HepG2 (cell line): ENCODE measurements at regions not wholly inside any gene's neighbourhood (a gene's known extent, or its start where the extent isn't known, plus 50 kb on each side); places are given as distances from the start of the nearest gene placed in this dataset.
A peak's percentile ranks its signal among the peaks of the same experiment; 100 is the strongest.

Experiments used
- BRD4 ChIP-seq: sonication (generic); formaldehyde crosslinking; IDR thresholded peaks from 2 replicates; pipeline ENCODE4 v1.4.0; 2020; ENCODE audit warnings: missing genetic modification reagents
- ELF4 ChIP-seq: sonication (generic); formaldehyde crosslinking; IDR thresholded peaks from 2 replicates; pipeline ENCODE4 v1.5.0; 2020; ENCODE audit warnings: missing genetic modification reagents, mild to moderate bottlenecking, moderate library complexity, borderline replicate concordance
- FOXM1 ChIP-seq: sonication (generic); formaldehyde crosslinking; IDR thresholded peaks from 2 replicates; pipeline ENCODE4 v1.5.0; 2020; ENCODE audit warnings: missing genetic modification reagents
- HNF4G ChIP-seq, 2 experiments: sonication (generic) in 1 of 2; formaldehyde crosslinking in 1 of 2; IDR thresholded peaks; 2 replicates each; pipeline versions ENCODE4 v1.4.0 to v1.6.1; 2011 to 2020; ENCODE audit warnings: borderline replicate concordance in 2 of 2, low read depth in 2 of 2, mild to moderate bottlenecking in 2 of 2, low read length in 1 of 2, missing genetic modification reagents in 1 of 2, moderate library complexity in 1 of 2
- KLF12 ChIP-seq: sonication (generic); formaldehyde crosslinking; IDR thresholded peaks from 2 replicates; pipeline ENCODE4 v1.4.0; 2020; ENCODE audit warnings: missing genetic modification reagents, borderline replicate concordance
- MEIS2 ChIP-seq: sonication (generic); formaldehyde crosslinking; IDR thresholded peaks from 2 replicates; pipeline ENCODE4 v1.9.0; 2021; ENCODE audit warnings: mild to moderate bottlenecking, missing genetic modification reagents
- NFKBIZ ChIP-seq: IDR thresholded peaks from 2 replicates; pipeline ENCODE4 v1.6.1; 2018; ENCODE audit warnings: missing genetic modification reagents, missing compliant biosample characterization
- NPAS2 ChIP-seq: sonication (generic); formaldehyde crosslinking; IDR thresholded peaks from 2 replicates; pipeline ENCODE4 v1.8.0; 2022; ENCODE audit warnings: mild to moderate bottlenecking, missing genetic modification reagents, borderline replicate concordance
- PAX8 ChIP-seq: sonication (generic); formaldehyde crosslinking; IDR thresholded peaks from 2 replicates; pipeline ENCODE4 v1.8.0; 2022; ENCODE audit warnings: mild to moderate bottlenecking, missing genetic modification reagents, borderline replicate concordance
- RFXANK ChIP-seq: IDR thresholded peaks from 2 replicates; pipeline ENCODE4 v1.6.1; 2016
- RFXAP ChIP-seq: sonication (generic); formaldehyde crosslinking; IDR thresholded peaks from 2 replicates; pipeline ENCODE4 v1.4.0; 2020; ENCODE audit warnings: missing genetic modification reagents, borderline replicate concordance
- STAG1 ChIP-seq: sonication (generic); formaldehyde crosslinking; IDR thresholded peaks from 2 replicates; pipeline ENCODE4 v1.4.0; 2020; ENCODE audit warnings: missing genetic modification reagents
- TAF1 ChIP-seq: sonication (generic); formaldehyde crosslinking; IDR thresholded peaks from 2 replicates; pipeline ENCODE4 v1.4.0; 2020; ENCODE audit warnings: missing genetic modification reagents
- ZBTB20 ChIP-seq: sonication (generic); formaldehyde crosslinking; IDR thresholded peaks from 2 replicates; pipeline ENCODE4 v1.8.1; 2023; ENCODE audit warnings: missing genetic modification reagents, low read depth, mild to moderate bottlenecking, borderline replicate concordance
- ZNF253 ChIP-seq: sonication (generic); formaldehyde crosslinking; IDR thresholded peaks from 2 replicates; pipeline ENCODE4 v1.8.0; 2022; ENCODE audit warnings: mild to moderate bottlenecking, missing genetic modification reagents, borderline replicate concordance
- ZNF441 ChIP-seq: sonication (generic); formaldehyde crosslinking; IDR thresholded peaks from 2 replicates; pipeline ENCODE4 v1.7.0; 2021; ENCODE audit warnings: missing genetic modification reagents, borderline replicate concordance
- ZNF619 ChIP-seq: sonication (generic); formaldehyde crosslinking; IDR thresholded peaks from 2 replicates; pipeline ENCODE4 v1.4.0; 2020; ENCODE audit warnings: mild to moderate bottlenecking, missing genetic modification reagents
- ZNF768 ChIP-seq: sonication (generic); formaldehyde crosslinking; IDR thresholded peaks from 2 replicates; pipeline ENCODE4 v1.4.0; 2020; ENCODE audit warnings: missing genetic modification reagents
- ZNF841 ChIP-seq: sonication (generic); formaldehyde crosslinking; IDR thresholded peaks from 2 replicates; pipeline ENCODE4 v1.8.1; 2023; ENCODE audit warnings: missing genetic modification reagents, borderline replicate concordance
- TF ChIP-seq, protein P1 (sequence below): sonication (generic); formaldehyde crosslinking; IDR thresholded peaks from 2 replicates; pipeline ENCODE4 v1.4.0; 2020; ENCODE audit warnings: missing genetic modification reagents, borderline replicate concordance
- TF ChIP-seq, protein P2 (sequence below): IDR thresholded peaks from 2 replicates; pipeline ENCODE4 v1.4.0; 2020; ENCODE audit warnings: mild to moderate bottlenecking, missing genetic modification reagents
- TF ChIP-seq, protein P3 (sequence below): sonication (generic); formaldehyde crosslinking; IDR thresholded peaks from 2 replicates; pipeline ENCODE4 v1.8.1; 2023; ENCODE audit warnings: mild to moderate bottlenecking, missing genetic modification reagents, borderline replicate concordance
- TF ChIP-seq, protein P4 (sequence below): IDR thresholded peaks from 2 replicates; pipeline ENCODE4 v1.6.1; 2016; ENCODE audit warnings: missing genetic modification reagents, missing compliant biosample characterization

DNA sequence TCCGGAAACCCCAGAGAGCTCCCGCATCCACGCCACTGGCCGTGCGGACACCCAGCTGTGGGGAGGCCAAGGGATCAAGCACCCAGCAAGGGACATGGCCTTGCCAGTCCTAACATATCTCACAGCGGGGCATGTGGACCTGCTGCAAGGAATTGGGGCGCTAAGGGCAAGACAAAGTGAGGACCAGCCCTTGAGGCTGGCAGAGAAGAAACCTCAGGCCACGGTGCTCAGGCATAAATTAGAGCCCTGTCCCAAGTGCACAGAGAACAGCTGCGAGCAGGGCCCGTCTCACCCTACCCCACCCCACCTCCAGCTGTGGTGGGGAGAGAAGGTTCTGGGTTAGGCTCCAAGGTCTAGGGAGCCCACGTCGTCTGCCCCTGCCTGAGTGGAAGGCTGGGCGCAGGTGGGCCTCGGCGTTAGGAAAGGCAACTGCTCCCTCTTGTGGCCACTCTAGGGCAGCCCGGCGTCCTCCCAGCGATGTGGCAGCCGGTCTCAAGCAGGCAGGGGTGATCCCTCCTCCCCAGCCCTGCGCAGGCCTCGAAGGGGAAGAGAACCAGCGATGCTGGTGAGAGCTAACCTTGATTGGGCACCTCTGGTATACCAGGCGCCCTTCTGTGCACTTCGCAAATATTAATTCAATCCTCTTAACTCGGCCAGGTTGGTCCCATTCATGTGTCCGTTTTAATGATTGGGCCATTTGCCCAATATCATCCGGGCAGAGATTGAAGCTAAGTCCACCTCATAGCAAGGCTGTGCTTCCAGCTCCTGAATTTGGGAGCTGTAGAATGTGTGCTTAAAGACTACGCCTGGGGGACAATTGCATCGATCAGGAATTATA, 235.8 kb downstream of the NFATC2 start (continued):
- TF ChIP-seq, protein P1, sequence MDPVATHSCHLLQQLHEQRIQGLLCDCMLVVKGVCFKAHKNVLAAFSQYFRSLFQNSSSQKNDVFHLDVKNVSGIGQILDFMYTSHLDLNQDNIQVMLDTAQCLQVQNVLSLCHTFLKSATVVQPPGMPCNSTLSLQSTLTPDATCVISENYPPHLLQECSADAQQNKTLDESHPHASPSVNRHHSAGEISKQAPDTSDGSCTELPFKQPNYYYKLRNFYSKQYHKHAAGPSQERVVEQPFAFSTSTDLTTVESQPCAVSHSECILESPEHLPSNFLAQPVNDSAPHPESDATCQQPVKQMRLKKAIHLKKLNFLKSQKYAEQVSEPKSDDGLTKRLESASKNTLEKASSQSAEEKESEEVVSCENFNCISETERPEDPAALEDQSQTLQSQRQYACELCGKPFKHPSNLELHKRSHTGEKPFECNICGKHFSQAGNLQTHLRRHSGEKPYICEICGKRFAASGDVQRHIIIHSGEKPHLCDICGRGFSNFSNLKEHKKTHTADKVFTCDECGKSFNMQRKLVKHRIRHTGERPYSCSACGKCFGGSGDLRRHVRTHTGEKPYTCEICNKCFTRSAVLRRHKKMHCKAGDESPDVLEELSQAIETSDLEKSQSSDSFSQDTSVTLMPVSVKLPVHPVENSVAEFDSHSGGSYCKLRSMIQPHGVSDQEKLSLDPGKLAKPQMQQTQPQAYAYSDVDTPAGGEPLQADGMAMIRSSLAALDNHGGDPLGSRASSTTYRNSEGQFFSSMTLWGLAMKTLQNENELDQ (CRISPR knock-in tag): peak; percentile 56; the same call in 1 of the 2 replicates
- TF ChIP-seq, protein P2, sequence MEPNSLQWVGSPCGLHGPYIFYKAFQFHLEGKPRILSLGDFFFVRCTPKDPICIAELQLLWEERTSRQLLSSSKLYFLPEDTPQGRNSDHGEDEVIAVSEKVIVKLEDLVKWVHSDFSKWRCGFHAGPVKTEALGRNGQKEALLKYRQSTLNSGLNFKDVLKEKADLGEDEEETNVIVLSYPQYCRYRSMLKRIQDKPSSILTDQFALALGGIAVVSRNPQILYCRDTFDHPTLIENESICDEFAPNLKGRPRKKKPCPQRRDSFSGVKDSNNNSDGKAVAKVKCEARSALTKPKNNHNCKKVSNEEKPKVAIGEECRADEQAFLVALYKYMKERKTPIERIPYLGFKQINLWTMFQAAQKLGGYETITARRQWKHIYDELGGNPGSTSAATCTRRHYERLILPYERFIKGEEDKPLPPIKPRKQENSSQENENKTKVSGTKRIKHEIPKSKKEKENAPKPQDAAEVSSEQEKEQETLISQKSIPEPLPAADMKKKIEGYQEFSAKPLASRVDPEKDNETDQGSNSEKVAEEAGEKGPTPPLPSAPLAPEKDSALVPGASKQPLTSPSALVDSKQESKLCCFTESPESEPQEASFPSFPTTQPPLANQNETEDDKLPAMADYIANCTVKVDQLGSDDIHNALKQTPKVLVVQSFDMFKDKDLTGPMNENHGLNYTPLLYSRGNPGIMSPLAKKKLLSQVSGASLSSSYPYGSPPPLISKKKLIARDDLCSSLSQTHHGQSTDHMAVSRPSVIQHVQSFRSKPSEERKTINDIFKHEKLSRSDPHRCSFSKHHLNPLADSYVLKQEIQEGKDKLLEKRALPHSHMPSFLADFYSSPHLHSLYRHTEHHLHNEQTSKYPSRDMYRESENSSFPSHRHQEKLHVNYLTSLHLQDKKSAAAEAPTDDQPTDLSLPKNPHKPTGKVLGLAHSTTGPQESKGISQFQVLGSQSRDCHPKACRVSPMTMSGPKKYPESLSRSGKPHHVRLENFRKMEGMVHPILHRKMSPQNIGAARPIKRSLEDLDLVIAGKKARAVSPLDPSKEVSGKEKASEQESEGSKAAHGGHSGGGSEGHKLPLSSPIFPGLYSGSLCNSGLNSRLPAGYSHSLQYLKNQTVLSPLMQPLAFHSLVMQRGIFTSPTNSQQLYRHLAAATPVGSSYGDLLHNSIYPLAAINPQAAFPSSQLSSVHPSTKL (CRISPR knock-in tag): 0 out of 2 replicates have a peak, but pooled peaks have one; percentile 33
- 0 out of 2 replicates have a peak, but pooled peaks have one; percentile 44 for TF ChIP-seq PAX8 (CRISPR knock-in tag)
- TF ChIP-seq MEIS2 (CRISPR knock-in tag): no peak
- TF ChIP-seq, protein P3, sequence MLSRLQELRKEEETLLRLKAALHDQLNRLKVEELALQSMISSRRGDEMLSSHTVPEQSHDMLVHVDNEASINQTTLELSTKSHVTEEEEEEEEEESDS (CRISPR knock-in tag): no peak
- no peak for TF ChIP-seq RFXAP
- no peak for TF ChIP-seq ZNF841 (CRISPR knock-in tag)
- TF ChIP-seq KLF12 (CRISPR knock-in tag): no peak
- peak; percentile 67; the same call in 1 of the 2 replicates for TF ChIP-seq ZNF768 (CRISPR knock-in tag)
- TF ChIP-seq ZNF619 (CRISPR knock-in tag): peak; percentile 96; the same call in 1 of the 2 replicates
- no peak for TF ChIP-seq NPAS2 (CRISPR knock-in tag)
- no peak; the same call in 1 of the 2 replicates for TF ChIP-seq ZNF253 (CRISPR knock-in tag)
- TF ChIP-seq NFKBIZ (CRISPR knock-in tag): peak; percentile 84; the same call in 1 of the 2 replicates
- TF ChIP-seq ZBTB20 (CRISPR knock-in tag): no peak
- no peak for TF ChIP-seq HNF4G (IDR thresholded peaks at IDR 0.05; ENCODE audit: borderline replicate concordance, low read depth, low read length)
- no peak; the same call in 1 of the 2 replicates for TF ChIP-seq HNF4G (CRISPR knock-in tag; IDR thresholded peaks at IDR 0.05; ENCODE audit: borderline replicate concordance, low read depth)
- TF ChIP-seq ELF4 (CRISPR knock-in tag): no peak
- TF ChIP-seq FOXM1 (CRISPR knock-in tag): no peak
- TF ChIP-seq RFXANK (CRISPR knock-in tag): no peak
- no peak for TF ChIP-seq BRD4
- TF ChIP-seq, protein P4, sequence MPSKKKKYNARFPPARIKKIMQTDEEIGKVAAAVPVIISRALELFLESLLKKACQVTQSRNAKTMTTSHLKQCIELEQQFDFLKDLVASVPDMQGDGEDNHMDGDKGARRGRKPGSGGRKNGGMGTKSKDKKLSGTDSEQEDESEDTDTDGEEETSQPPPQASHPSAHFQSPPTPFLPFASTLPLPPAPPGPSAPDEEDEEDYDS: 0 out of 2 replicates have a peak, but pooled peaks have one; percentile 45
- TF ChIP-seq TAF1 (CRISPR knock-in tag): no peak
- TF ChIP-seq ZNF441 (CRISPR knock-in tag): no peak
- peak; percentile 99 for TF ChIP-seq STAG1
